ENCODE measurements at regions not wholly inside any gene's neighbourhood (a gene's known extent, or its start where the extent isn't known, plus 50 kb on each side); places are given as distances from the start of the nearest gene placed in this dataset.

DNA sequence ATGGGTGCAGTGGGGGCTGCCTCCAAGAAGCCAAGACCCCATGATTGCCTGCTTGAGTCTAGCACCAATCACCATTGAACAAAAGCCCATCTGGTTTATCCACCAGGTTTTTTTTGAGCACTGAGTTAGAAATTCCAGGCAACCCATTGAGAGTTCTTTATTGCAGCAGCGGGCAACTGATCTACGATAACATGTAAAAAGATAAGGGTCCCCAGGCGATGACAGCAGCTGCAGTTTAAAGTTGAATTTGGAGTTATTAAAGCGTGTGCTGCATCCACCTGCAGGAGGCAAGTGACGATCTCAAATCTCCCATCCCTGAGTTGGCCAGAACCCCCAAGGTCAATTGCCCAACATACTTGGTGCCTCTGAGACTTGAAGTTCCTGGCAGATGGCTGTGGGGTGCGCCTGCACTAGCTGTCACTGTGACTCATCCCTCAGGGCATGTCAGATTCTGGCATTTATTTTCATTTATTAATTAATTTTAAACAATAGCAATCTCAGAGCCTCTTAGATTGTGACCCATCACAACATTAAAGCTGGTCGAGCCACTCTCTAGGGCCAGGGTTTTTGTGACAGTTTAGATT lies 290.4 kb upstream of the SULF2 start:
- no peak for DNase-seq (ENCODE audit: extremely low read depth, low read depth)

DNA sequence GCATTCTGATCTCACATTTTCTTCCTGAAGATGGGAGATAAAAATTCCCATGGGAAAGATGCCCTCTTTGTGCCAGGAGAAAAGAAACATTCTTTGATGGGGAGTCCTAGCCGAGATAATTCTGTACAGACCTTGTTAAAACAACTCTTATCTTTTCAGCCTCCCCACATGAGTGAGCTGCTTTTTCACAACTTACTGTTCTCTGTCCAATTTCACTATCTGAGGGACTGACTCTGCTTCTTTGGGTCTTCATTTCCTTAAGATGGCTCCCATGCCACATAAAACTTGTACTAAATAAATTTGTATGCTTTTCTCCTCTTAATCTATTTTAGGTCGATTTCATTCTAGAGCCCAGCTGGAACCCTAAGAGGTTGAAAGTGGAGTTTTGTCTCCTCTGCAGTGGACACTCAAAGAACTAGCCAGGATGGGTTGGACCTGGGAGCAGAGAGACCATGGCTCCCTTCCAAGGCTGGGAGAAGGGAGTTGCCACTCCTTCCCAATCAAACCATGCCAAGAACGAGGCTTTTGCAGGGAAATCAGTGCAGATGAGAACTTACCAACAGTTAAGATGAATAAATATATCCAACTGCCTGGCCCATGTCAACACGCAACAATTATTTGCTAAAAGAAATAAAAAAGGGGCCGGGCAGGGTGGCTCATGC lies 285.8 kb upstream of the SULF2 start:
- no peak for DNase-seq (ENCODE audit: extremely low read depth, low read depth)

GRCh38 chr20:48069596-48069995 lies 284.3 kb upstream of the SULF2 start:
- no peak for DNase-seq (ENCODE audit: extremely low read depth, low read depth)

- no peak for DNase-seq (ENCODE audit: extremely low read depth, low read depth)
Measured at GRCh38 chr20:48066851-48067250, 281.6 kb upstream of the SULF2 start.

- no peak for DNase-seq (ENCODE audit: extremely low read depth, low read depth)
Measured at GRCh38 chr20:48066246-48066645, 281.0 kb upstream of the SULF2 start.

DNA sequence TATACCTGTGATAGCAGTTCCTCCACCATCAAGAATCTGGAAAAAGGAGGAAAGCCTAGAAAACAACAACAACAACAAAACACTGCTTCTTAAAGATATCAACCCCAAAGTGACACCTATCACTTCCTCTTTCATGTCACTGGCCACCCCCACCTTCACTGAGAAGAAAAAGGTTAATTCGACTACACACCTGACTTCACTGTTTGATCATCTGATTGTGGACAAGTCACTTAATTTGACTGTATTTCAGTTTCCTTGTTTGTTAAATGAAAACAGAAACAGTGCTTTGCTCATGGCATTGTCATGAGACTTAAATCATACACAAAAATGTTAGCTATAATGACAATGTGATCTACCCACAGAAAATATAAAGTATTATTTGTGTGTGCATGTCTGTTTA lies 280.6 kb upstream of the SULF2 start:
- no peak for DNase-seq (ENCODE audit: extremely low read depth, low read depth)

- no peak for DNase-seq (ENCODE audit: extremely low read depth, low read depth)
Measured at GRCh38 chr20:48064929-48065328, 279.6 kb upstream of the SULF2 start.

DNA sequence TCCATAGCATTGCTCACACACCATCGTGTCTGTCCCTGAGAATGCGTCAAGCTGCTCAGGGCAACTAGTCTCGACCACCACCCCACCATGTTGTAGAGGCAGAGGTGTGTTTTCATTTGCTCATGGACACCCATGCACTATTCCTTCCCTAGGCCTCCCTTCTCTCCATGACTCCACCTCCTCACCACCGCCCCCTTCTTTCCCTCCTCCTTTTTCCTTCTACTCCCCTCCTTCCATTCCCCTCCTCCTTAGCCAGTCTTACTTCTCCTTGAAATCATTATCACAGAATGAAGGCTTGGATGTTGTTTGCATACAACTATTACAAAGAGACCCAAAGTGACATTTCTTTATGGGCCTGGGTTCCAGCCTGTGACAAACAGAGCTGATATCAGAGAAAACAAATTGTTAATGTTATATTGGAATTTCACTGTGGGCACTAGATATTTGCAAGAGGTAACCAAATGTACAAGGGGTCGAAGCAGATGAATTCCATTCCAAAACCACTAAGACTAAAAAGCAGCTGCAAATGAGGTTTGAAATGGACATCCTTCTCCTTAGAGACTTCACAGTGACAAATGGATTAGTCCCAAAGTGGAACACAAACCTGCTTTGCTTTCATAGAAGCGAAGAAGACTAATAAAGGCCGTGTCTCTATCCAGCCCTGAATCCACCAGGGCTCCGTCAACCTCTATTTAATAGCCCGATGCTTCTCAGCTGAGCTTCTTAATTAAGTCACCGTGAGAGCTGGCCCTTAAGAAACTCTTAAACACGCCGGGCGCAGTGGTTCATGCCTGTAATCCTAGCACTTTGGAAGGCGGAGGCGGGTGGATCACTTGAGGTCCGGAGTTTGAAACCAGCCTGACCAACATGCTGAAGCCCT lies 275.8 kb upstream of the SULF2 start:
- DNase-seq (ENCODE audit: extremely low read depth, low read depth), result no peak

- DNase-seq (ENCODE audit: extremely low read depth, low read depth), result no peak
Measured at GRCh38 chr20:48058611-48059559, 273.6 kb upstream of the SULF2 start.

DNA sequence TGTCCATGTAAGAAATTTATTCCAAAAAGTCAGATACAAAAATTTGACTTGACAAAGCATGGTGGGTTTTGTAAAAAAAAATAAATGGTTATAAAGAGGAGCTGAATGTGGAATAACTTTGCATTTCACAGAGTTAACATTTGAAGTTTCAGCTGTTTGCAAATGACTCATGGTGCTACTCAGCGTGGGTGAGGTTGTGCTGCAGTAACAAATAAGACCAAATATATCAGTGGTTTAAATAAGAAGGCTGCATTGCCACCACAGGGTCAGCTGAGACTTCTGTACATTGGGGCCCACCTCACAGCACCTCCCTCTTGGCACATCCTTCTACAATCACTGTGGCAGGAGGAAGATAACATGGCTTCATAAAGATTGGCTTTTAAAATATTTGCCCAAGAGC lies 272.5 kb upstream of the SULF2 start:
- no peak for DNase-seq (ENCODE audit: extremely low read depth, low read depth)

DNA sequence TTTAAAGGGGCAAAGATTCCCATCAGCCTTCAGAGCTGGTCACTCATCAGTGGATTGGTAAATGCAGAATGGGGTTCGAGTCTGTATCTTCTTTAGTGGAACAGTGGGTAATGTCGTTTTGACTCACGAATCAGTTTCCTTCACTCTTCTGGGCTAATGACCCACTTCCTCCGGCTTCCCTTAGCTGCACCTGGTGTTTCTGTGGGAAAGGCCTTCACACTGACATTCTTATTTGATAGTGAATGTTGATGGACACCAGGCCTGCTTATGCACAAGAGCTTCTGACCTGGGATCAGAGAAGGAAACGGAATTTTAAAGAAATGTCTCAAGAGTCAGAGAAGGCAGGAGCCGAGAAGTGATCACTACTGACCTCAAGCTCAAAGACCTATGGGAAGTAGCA lies 272.0 kb upstream of the SULF2 start:
- no peak for DNase-seq (ENCODE audit: extremely low read depth, low read depth)

DNA sequence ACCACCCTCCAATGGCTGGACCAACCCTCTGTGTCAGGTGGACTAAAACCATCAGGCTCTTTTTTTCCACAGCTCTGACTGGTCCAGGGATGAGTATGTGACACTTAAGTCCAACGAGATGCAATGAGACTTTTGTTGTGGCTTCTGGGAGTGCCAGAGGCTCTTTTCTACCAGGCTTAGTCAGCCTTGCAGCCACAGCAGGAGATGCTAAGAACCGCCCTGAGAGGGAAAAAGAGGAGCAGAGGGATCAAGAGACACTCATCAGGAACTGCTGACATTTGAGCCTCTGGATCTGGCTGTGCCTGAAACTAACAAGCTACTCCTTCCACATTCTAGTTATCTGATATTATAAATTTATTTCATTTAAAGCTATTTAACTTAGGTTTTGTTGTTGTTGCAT lies 270.9 kb upstream of the SULF2 start:
- DNase-seq (ENCODE audit: extremely low read depth, low read depth), result no peak

- no peak for DNase-seq (ENCODE audit: extremely low read depth, low read depth)
Measured at GRCh38 chr20:48054051-48054450, 268.8 kb upstream of the SULF2 start.

- no peak for DNase-seq (ENCODE audit: extremely low read depth, low read depth)
Measured at GRCh38 chr20:48052475-48052835, 267.2 kb upstream of the SULF2 start.

DNA sequence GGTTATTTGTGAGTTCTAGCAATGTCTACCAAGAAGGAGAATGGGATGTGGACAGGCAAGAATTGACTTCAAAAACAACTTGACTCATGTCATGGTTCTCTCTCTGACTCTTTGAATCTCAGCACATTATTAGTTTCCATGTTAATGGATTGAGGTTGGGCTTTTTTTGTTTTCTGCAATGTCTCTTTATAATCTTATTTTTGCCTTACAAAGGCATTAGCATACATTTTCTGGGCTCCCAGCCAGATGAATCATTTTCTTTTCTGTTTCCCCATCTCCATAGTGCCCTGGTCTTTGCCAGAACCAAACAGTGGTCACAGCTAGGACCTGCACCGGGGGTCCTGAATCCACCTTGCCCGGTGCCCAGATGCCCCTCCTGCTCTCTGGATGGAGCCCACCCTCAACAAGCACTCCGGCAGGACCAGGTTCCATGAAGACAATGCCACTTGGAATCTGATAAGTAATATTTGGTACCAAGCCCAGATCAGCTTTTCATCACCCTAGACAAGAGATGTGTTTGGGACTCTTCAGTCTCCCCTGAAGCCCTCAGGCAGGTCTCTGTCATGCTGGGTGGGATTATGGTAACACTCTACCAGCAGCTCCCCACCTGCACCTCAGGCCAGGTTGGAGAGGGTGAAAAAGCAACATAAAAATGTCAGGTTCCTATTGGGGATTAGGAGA lies 266.7 kb upstream of the SULF2 start:
- DNase-seq (ENCODE audit: extremely low read depth, low read depth), result no peak

GRCh38 chr20:48049641-48050040 lies 264.4 kb upstream of the SULF2 start:
- DNase-seq (ENCODE audit: extremely low read depth, low read depth), result no peak

DNA sequence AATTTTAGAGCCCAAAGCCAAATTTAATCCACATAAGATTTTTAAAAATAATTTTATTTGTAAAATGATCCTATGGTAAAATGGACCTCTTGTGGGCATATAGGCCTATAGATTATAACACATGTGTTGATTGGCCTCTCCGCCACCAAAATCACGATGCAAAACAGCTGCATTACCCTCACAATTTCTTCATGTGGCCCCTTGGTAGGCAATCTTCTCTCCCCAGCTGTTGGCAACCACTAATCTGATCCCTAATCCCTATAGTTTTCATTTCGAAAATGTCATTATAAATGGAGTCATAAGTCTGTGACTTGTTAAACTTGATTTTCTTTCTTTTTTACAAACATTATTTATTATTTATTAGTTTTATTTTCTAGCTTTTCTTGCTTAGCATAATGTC lies 263.9 kb upstream of the SULF2 start:
- DNase-seq (ENCODE audit: extremely low read depth, low read depth), result no peak

DNA sequence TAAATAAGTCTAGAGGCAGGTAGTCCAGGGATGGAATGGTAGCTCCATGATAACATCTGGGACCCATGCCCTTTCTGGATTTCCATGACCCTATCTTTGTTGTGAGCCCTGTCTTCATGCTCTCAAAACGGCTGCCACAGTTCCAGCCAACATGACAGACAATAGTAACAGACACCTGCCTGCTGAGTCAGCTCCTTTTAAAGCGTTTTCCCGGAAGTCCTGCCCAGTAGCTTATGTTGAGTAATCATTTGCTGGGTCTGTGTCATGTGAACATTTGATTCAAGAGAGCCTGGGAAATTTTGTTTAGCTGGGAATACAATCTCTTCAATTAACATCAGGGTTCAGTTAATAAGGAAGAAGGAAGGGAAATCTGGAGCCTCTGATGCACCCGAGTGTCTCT lies 262.2 kb upstream of the SULF2 start:
- no peak for DNase-seq (ENCODE audit: extremely low read depth, low read depth)

- no peak for DNase-seq (ENCODE audit: extremely low read depth, low read depth)
Measured at GRCh38 chr20:48042628-48043027, 257.3 kb upstream of the SULF2 start.

DNA sequence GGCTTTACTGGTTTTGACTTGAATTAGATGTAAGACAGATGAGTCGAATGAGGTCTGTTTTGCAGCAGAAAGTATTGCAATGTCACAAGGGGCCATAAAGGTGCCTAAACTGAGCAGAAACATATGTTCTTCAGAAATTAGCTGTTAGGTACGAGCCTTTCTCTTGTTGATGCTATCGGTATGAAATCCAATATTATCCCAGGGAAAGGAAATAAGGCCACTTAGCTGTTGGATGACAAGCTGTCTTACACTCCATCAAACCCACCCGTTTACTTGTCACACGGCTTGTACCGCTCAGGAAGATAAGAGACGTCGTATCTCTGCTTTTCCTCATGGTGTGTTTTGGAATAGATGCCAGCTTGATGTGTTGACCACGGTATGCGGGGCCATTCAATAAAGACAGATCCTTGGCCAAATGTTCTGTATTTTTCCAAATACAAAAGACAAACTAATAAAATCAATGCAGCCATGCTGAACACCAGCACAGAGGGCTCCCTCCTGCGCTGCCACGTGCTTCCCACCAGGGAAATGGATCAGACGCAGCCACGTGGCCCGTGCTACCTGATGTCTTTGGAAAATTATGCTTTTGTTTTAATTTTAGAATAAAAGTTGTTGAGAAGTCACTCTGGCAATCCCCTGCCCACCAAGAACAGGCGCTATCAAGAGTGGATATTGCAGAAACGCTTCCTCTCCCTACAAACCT lies 255.9 kb upstream of the SULF2 start:
- no peak for DNase-seq (ENCODE audit: extremely low read depth, low read depth)
